HUES48 (cell line): ENCODE measurements at regions not wholly inside any gene's neighbourhood (a gene's known extent, or its start where the extent isn't known, plus 50 kb on each side); places are given as distances from the start of the nearest gene placed in this dataset.

Experiments
- H3K27ac ChIP-seq: one replicate; pipeline ENCODE4 v1.7.0; 2013; ENCODE audit warnings: low read depth, low read length, inconsistent platforms
- H3K27me3 ChIP-seq: 2 replicates; pipeline ENCODE4 v1.6.1; 2013; ENCODE audit warnings: mild to moderate bottlenecking, low read length; ENCODE audit not compliant: control insufficient read depth, insufficient read depth
- H3K36me3 ChIP-seq: 2 replicates; pipeline ENCODE4 v1.6.1; 2013; ENCODE audit warnings: low read length; ENCODE audit not compliant: control insufficient read depth, insufficient read depth
- H3K4me1 ChIP-seq: 2 replicates; pipeline ENCODE4 v1.6.1; 2013; ENCODE audit warnings: mild to moderate bottlenecking, low read length; ENCODE audit not compliant: control insufficient read depth, insufficient read depth
- H3K4me3 ChIP-seq: 2 replicates; pipeline ENCODE4 v1.5.1; 2013; ENCODE audit warnings: mild to moderate bottlenecking, low read depth, low read length
- H3K9ac ChIP-seq: 2 replicates; pipeline ENCODE4 v1.6.1; 2013; ENCODE audit warnings: mild to moderate bottlenecking, low read depth, low read length, moderate library complexity
- H3K9me3 ChIP-seq: 2 replicates; pipeline ENCODE4 v1.6.1; 2013; ENCODE audit warnings: low read length; ENCODE audit not compliant: control insufficient read depth, insufficient read depth

DNA sequence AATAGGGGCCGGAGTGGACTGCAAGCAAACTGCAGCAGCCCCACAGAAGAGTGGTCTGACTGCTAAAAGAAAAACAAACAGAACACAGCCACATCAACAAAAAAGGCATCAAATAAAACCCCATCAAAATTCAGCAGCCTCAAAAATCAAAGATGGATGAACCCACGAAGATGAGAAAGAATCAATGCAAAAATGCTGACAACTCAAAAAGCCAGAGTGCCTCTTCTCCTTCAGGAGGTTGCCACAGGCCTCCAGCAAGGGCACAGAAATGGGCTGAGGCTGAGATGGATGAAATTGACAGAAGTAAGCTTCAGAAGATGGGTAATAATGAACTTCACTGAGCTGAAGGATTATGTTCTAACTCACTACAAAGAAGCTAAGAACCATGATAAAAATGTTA, 388.6 kb downstream of the PABPC4L start:
- Histone ChIP-seq H3K27ac (no peak overlapping the region), H3K4me3 (no peak overlapping the region), H3K4me1 (no peaks in the 10 kb centered on the region), H3K36me3 (no peaks in the 10 kb centered on the region), H3K27me3 (no peaks in the 10 kb centered on the region), H3K9ac (no peak overlapping the region), H3K9me3 (no peaks in the 10 kb centered on the region)

- Histone ChIP-seq H3K4me1 (no peaks in the 10 kb centered on the region), H3K9me3 (no peaks in the 10 kb centered on the region), H3K27me3 (no peaks in the 10 kb centered on the region), H3K36me3 (no peaks in the 10 kb centered on the region), H3K4me3 (no peak overlapping the region), H3K9ac (no peak overlapping the region), H3K27ac (no peak overlapping the region)
Measured at GRCh38 chr4:133812236-133812635, 389.4 kb downstream of the PABPC4L start.

DNA sequence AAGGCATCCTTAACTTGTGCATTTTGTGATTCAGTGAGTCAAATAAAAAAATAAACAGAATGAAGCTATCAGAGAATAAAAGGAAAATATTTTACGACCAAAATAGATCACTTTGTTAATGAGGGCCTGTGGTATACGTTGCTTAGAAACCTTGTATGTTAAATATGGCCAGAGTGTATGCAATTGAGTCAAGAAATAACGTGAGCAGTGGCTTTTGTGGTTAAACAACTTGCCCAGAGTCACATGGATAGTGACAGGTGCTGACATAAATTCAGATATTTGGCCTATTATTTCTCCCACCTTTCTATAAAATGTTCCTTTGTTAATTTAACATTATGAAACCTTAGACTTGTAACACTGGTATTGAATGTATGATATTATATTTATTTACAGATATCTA, 393.4 kb downstream of the PABPC4L start:
- Histone ChIP-seq H3K4me1 (no peaks in the 10 kb centered on the region), H3K9ac (no peak overlapping the region), H3K4me3 (no peak overlapping the region), H3K27ac (no peak overlapping the region), H3K27me3 (no peaks in the 10 kb centered on the region), H3K36me3 (no peaks in the 10 kb centered on the region), H3K9me3 (no peaks in the 10 kb centered on the region)

DNA sequence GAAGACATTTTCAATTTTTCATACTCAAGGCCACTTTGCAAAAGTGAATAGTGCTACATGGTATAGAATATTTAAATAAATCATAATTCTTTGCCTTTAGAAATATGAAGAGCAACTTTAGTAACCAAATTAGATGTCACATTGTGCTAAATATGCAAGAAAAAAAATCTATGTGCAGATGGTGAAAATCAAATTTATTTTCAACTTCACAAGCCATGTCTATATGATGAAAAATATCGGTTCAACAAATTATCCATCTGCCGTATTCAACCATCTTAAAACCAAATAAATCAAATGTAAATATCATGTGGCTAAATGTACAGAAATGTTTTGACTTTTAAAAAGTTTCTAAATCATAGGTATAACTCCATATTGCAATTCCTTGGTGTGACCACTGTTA, 398.2 kb downstream of the PABPC4L start:
- Histone ChIP-seq H3K9ac (no peak overlapping the region), H3K4me3 (no peak overlapping the region), H3K9me3 (no peaks in the 10 kb centered on the region), H3K36me3 (no peaks in the 10 kb centered on the region), H3K27ac (no peak overlapping the region), H3K27me3 (no peaks in the 10 kb centered on the region), H3K4me1 (peaks cover 12% of the 10 kb centered on the region)

DNA sequence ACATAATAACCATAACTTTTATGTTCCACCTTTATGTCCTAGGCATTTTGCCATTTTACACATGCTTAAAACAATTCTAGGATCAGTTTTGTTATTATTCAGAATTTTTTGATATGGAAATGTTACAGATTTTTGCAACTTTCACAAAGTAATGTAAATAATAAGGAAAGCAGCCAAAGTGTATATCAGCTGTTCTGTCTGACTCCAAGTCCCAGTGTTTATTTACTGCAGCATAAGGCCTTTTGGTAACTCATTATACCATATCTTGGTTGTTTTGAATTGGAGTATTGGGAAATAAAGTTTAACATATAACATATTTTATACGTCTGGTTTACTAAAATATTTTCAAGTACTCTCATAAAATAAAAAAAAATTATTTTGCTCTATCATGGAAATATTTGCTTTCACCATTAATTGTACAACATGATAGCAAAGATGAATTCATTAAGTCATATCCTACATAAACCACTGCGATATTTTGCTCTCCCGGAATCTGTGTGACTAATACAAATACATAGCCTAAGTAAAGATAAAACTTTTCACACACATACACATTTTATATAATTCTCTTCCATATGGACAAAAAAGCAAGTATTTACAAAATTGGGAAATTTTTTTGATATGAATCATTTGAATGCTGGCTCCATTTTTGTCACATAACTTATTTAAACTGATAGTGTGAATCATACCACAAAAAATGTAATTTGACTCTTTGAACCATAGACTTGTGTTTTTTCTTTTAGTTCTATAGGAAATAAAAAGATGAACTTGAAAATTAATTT, 399.0 kb downstream of the PABPC4L start:
- Histone ChIP-seq H3K27ac (peak overlapping the region; percentile 1), H3K9ac (no peak overlapping the region), H3K4me3 (no peak overlapping the region), H3K36me3 (no peaks in the 10 kb centered on the region), H3K27me3 (no peaks in the 10 kb centered on the region), H3K4me1 (peaks cover 20% of the 10 kb centered on the region), H3K9me3 (no peaks in the 10 kb centered on the region)

GRCh38 chr4:133801883-133802282, 399.7 kb downstream of the PABPC4L start:
- peaks cover 24% of the 10 kb centered on the region for H3K4me1 ChIP-seq
- H3K9me3 ChIP-seq = no peaks in the 10 kb centered on the region
- H3K4me3 ChIP-seq = no peak overlapping the region
- H3K27ac ChIP-seq = peak overlapping the region; percentile 1
- no peaks in the 10 kb centered on the region for H3K27me3 ChIP-seq
- H3K9ac ChIP-seq = no peak overlapping the region
- no peaks in the 10 kb centered on the region for H3K36me3 ChIP-seq

DNA sequence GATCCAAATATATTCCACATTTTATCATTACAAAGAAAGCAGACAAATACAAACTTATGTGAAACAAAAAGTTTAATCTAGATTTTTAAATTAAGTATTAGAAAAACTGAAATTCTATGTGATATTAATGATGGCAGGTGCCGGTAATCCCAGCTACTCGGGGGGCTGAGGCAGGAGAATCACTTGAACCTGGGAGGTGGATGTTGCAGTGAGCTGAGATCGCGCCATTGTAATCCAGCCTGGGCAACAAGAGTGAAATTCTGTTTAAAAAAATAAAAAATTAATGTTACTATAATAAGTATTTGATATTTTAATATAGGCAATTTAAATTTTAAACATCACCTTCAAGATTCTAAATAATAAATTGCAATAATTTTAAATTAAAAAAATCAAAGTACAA, 400.6 kb downstream of the PABPC4L start:
- no peak overlapping the region for H3K4me3 ChIP-seq
- H3K9me3 ChIP-seq = no peaks in the 10 kb centered on the region
- H3K27me3 ChIP-seq = no peaks in the 10 kb centered on the region
- peaks cover 24% of the 10 kb centered on the region for H3K4me1 ChIP-seq
- no peaks in the 10 kb centered on the region for H3K36me3 ChIP-seq
- no peak overlapping the region for H3K9ac ChIP-seq
- H3K27ac ChIP-seq = no peak overlapping the region

- no peaks in the 10 kb centered on the region for H3K9me3 ChIP-seq
- peaks cover 24% of the 10 kb centered on the region for H3K4me1 ChIP-seq
- H3K27me3 ChIP-seq = no peaks in the 10 kb centered on the region
- no peak overlapping the region for H3K27ac ChIP-seq
- no peaks in the 10 kb centered on the region for H3K36me3 ChIP-seq
- no peak overlapping the region for H3K9ac ChIP-seq
- no peak overlapping the region for H3K4me3 ChIP-seq
Measured at GRCh38 chr4:133799717-133800315, 401.8 kb downstream of the PABPC4L start.

DNA sequence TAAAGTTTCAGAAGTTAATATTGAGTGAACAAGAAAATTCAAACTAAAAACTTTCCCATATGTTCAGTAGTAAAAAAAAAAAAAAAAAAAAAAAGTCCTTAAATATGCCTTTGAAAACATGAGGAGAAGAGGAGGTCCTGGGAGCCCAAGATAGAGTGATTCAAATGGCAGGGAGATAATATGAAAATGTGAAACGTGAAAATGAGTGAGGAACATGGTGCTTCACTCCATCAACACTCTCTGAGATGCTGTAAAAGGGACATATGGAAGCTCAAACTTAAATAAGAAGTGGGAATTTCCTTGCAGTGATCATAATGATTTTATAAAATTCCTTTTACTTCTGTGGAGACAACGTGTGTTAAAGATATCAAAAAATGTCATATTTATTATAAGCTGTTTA, 423.9 kb downstream of the PABPC4L start:
- no peak overlapping the region for H3K4me3 ChIP-seq
- no peaks in the 10 kb centered on the region for H3K36me3 ChIP-seq
- H3K9me3 ChIP-seq = peaks cover 12% of the 10 kb centered on the region
- H3K4me1 ChIP-seq = no peaks in the 10 kb centered on the region; the same call in 1 of the 2 replicates
- no peaks in the 10 kb centered on the region for H3K27me3 ChIP-seq
- no peak overlapping the region for H3K27ac ChIP-seq
- no peak overlapping the region for H3K9ac ChIP-seq

GRCh38 chr4:133776961-133777360, 424.6 kb downstream of the PABPC4L start:
- H3K4me1 ChIP-seq = no peaks in the 10 kb centered on the region
- no peak overlapping the region for H3K9ac ChIP-seq
- H3K9me3 ChIP-seq = peaks cover 19% of the 10 kb centered on the region
- no peak overlapping the region for H3K4me3 ChIP-seq
- no peaks in the 10 kb centered on the region for H3K27me3 ChIP-seq
- H3K36me3 ChIP-seq = no peaks in the 10 kb centered on the region
- no peak overlapping the region for H3K27ac ChIP-seq

GRCh38 chr4:133776503-133776902, 425.1 kb downstream of the PABPC4L start:
- Histone ChIP-seq H3K27ac (no peak overlapping the region), H3K27me3 (no peaks in the 10 kb centered on the region), H3K9ac (no peak overlapping the region), H3K4me1 (no peaks in the 10 kb centered on the region), H3K4me3 (no peak overlapping the region), H3K36me3 (no peaks in the 10 kb centered on the region), H3K9me3 (peaks cover 23% of the 10 kb centered on the region)
